ENCODE measurements at regions not wholly inside any gene's neighbourhood (a gene's known extent, or its start where the extent isn't known, plus 50 kb on each side); places are given as distances from the start of the nearest gene placed in this dataset.
"Not testable (repeated sequence)": the region's sequence is repeated elsewhere in the genome, so short reads cannot be mapped to it uniquely, and the experiment has no call there.

DNA sequence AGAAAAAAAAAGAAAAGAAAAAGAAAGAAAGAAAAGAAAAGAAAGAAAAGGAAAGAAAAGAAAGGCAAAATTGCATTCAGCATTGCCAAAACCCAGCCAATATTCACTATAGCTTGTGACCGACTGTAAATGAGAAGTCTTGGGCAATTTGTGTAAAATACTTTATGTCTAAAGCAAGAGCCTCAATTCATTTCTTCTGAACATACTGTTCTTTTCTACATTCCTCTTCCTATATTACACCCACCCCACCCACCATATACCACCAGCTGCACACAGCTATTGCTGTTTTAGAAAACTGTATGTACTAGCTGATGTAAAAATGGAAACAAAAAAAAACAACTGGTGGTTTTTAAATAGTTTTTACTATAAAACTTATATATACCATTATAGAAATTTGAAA is 156.9 kb upstream of the TTC29 start:
- no peak for DNase-seq (ENCODE audit: low read depth in 2 of 2)

DNA sequence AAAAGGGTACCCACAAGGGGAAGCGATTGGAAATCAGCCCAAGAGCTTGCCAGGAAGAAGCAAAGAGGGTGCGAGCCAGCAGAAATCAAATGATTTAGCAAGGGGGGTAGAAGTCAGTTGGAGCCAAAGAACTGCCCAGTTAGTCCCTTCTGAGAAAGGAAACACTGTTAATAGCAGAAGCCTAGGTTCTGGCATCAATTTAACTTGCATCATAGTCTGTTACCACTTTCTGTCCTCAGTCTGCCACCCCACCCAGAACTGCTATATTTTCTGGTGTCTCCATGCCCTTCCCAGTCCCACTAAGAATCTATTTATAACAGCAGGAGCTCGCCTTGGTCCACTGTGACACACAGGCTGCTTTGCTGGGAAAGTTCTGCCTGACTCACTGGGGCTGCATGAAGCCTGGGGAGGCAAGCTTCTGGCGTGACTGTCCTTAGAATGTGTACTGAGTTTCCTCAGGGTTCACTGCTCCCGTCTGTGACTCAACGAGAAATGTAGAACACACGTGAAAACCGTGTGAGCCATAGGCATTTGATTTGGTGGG is 157.8 kb upstream of the TTC29 start:
- no peak for DNase-seq (ENCODE audit: low read depth in 2 of 2)

DNA sequence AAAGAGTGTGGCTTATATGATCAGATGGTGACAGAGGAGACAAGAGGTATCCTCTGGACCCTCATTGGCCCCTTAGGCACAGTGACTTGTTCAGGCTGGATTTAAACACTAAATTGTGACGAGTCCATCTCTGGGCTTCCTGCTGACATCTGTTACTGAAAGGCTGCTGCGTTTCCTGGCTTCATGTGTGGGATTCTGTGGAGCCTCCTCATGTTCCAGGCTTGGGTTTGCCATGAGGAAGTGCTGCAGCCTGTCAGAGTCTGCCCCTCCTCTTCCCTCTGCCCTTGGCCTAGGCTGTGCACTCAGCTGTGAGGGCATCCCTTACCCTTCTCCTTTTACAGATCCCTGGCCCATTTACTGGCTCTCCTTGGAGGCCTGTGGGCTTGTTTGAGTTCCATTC is 159.1 kb upstream of the TTC29 start:
- no peak for DNase-seq (ENCODE audit: low read depth in 2 of 2)

DNA sequence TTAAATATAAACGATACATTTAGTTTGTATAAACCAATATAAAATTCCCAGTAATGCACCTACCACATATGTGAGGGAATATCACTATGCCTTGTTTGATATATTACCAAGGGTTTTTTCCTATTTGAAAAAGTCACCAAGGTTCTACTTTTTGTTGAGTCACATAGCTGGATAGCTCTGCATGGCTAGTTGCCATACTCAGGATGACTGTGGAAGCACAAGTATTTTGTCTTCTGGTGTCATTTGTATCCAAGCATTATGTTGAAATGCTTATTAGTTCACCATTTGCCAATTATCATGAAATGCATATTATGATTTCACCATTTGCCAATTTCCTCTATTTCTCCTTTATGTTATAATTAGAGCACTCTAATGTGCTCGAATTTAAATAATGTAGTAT is 162.7 kb upstream of the TTC29 start:
- no peak for DNase-seq (ENCODE audit: low read depth in 2 of 2)

DNA sequence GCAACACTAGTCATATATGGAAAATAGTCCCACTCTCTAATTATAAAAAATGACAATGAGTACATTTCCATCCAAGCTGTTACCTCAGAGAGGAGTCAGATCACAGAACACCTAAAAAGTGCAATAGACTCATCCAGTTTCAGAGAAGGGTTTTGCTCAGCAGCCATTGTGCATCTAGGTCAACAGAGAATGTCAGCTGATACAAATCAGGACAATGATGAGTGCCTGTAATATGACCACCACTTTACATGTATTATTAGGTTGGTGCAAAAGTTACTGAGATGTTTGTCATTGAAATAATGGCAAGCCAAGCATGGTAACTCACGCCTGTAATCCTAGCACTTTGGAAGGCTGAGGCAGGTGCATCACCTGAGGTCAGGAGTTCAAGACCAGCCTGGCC is 164.1 kb upstream of the TTC29 start:
- no peak for DNase-seq (ENCODE audit: low read depth in 2 of 2)

DNA sequence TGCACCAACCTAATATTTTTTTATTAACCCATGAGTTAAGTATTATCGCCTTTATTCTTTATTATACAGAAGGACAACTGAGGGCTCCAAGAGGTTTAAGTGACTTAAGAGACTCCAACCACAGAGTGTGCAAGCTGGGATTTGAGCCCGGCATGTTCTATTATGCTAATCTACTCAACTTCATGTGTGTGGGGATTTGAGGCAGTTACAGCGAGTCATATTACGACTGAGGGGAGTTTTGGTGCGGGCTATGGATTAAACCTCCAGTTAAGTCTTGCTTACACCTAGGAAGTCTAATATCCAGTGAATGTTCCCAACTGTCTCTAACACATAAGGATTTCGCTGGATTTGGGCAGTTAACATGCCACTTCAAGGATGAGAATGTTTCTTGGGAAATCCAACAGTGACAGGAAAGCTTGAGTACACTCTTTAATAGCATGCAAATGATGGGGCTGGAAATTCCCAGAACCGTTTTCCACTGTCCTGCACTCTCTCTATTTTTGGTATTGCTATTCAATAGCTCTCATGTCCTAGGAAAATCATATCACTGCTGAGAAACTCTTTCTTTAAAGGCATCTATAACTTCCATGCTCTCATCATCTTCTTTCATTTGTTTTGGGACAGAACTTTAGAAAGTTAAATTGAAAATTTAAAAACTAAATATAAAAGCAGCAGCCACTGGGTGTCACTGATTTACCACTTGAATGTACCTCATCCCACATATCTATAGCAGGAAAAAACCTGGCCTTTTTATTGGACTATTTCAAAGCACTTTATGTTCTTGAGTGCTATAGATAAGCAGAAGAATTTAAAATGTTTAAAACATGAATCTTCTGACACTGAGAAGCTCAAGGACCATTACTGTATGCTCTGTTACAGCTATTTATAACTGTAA is 165.1 kb upstream of the TTC29 start:
- DNase-seq (ENCODE audit: low read depth in 2 of 2): no peak

DNA sequence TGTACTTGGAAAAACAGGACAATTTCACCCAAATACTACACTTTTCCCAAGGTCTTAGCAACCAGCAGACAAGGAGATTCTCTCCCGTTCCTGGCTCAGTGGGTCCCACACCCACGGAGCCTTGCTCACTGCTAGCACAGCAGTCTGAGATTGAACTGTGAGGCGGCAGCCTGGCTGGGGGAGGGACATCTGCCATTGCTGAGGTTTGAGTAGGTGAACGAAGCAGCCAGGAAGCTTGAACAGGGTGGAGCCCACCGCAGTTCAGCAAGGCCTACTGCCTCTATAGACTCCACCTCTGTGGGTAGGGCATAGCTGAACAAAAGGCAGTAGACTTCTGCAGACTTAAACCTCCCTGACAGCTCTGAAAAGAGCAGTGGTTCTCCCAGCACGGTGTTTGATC is 166.5 kb upstream of the TTC29 start:
- DNase-seq (ENCODE audit: low read depth in 2 of 2): not testable (repeated sequence)

DNA sequence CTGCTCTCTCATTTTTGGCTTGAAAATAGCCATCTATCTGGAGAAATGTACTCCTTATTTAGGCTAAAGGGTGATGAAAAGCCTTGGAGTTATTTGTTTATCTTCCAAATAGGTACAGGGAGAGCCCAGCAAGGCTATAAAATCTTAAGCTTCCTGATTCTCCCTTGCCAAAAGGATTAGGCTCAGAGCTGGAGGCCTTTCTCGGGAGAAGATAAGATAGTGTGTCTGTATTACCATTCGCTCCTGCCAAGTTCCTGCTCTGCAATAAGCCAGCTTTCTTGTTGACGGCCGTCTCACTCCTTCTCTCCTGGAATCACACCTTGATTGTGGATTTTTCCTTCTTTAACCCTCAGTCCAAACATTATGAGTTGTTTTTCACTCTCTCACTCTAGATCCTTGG is 171.8 kb upstream of the TTC29 start:
- no peak for DNase-seq (ENCODE audit: low read depth in 2 of 2)

DNA sequence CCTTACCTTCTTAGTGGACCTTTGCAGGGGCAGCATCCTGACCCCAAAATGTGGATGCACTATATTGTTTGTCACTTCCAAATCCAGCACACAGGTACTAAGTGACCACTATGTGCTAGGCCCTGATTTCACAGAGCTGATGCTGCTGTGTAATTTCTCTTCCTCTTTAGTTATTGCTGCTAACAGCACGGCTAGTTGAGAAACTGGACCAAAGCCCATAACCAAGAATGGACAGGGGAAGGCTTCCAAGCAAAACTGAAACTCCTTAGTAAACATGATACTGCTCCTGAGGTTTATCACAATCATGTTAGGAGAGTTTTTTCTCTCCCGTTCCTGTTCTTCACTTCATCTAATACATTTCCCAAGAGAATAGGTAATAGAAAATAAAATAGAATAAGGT is 172.9 kb upstream of the TTC29 start:
- no peak for DNase-seq (ENCODE audit: low read depth in 2 of 2)

DNA sequence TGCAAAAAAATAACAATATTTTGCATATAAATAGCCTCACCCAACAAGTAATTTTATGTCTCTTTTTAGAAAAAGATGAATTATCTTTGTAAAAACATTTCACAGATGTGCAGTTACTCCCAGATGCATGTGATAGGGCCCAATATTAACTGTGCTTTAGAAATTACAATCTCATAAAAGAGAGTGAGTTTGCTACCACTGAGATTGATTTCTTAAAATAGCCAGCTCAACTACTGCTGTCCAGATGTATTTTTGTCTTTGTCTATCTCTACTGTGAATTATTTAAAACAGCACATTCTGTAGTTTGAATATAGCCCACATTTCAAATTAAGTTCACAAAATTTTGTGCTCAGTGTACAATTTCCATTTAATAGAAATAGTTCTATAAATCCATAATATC is 177.0 kb upstream of the TTC29 start:
- DNase-seq (ENCODE audit: low read depth in 2 of 2): no peak

DNA sequence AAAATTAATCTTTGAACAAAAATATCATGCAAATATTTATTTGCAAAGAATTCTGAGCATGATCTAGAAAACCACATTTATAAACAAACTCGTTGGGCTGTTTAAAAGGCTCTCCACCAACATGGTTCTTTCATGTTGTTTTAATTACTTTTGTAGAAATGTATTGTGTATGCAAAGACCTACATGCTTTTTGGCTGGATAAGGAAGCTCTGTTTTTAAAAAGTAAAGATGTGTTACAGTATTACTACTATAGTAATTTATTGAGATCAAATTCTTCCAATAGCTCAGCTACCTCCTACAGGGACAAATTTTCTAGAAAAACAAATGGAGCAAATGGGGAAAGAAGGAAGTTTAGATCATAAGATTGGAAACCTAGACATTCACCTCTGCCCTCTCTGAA is 177.5 kb upstream of the TTC29 start:
- no peak for DNase-seq (ENCODE audit: low read depth in 2 of 2)

DNA sequence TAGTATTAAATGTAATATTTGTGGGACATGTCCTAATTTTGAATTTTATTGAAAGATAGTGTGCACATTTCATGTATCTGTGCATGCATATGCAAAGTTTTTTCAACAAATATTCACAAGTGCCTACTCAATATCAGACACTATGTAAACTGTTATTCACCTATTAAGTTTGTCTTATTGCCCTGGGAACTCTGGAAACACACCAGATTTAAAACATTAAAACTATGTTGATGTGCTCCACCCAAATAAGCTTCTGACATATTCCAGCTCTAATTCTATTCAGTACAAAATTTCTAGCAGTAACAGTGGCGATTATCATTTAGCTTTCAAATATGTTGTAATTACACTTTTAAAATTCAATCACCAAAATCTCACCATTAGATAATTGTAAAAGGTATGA is 183.1 kb upstream of the TTC29 start:
- DNase-seq (ENCODE audit: low read depth in 2 of 2): no peak

DNA sequence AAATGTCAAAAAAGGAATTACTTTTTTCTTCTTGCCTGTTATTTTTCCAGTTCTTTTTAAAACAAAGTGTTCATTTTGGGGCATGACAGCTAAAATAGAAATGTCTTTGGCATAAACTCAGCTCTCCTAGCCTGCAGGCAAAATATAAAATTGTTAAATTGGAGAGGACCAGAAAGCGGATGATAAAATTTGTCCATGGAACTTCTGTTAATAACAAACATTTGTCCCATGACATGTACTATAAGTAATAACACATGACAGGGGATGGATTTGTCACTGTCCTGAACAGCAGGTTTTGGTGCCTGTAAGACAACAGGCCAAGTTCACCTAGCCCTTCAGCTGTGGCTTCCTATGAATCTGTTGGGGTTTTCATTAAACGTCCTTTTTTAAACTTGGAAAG is 184.0 kb upstream of the TTC29 start:
- no peak for DNase-seq (ENCODE audit: low read depth in 2 of 2)

DNA sequence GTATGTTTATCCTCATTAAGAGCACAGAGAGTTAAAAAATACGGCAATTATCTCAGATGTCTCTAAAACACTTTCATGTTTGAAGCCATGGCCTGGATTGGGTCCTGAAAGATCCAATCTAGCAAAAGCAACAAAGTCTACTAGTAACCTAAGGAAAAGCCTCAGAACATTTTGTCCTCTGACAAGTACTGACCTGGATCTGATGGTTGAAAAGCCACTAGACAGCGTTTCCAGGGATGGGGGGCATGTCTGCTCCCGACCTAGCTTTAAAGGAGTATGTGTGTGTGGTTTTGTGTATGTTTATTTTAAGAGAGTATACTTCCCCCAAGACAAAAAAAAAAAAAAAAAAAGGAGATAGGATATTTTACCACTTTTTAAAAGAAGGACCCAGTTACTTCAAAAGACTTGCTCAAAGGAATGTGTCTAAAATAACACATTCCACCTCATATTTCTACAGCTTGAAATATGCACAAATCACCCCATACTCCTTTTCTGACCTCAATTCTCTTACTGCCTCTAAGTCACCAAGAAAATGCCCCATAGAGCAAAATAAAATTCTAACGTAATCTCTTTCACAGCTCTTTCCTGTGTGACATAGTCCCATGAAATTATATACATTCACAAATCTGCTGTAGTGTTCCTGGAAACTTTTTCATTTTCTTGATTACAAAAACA is 189.0 kb upstream of the TTC29 start:
- DNase-seq (ENCODE audit: low read depth in 2 of 2): no peak

DNA sequence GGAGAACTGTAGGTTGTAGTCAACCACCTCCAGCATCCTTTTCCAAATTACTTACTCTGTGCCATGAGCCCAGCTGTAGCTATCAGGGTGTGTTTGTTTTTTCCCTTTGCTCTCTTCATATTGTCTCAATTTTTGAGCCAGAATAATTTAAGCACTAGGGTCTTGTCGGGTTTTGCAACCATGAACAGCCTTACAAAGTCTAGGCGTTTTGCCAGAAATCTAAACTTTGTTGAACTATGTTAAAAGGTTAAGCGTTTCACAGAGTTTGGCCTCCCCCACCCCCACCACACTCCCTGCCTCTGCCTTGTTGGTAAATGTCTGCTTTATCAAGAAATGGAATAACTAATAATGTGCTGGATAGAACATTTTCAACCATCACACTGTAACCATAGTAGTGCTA is 190.6 kb upstream of the TTC29 start:
- no peak for DNase-seq (ENCODE audit: low read depth in 2 of 2)

DNA sequence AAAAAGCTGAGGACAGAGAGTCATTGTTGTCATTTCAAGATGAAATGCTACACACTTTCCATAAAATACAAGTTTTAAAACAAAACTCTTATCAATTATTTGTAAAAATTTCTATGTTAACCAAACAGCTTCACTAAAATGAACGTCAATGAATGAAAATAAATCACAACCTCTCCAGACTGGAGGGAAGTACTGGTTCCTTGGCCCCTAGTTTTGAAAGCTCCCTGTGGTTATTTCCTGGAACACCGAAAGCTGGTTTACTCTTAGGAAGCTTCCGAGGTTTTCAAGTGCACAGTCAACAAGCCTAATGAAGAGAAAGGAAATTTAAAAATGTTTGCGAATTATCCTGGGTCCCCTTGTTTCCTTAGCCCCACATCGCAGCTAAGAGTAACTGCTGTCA is 191.1 kb upstream of the TTC29 start:
- no peak for DNase-seq (ENCODE audit: low read depth in 2 of 2)

DNA sequence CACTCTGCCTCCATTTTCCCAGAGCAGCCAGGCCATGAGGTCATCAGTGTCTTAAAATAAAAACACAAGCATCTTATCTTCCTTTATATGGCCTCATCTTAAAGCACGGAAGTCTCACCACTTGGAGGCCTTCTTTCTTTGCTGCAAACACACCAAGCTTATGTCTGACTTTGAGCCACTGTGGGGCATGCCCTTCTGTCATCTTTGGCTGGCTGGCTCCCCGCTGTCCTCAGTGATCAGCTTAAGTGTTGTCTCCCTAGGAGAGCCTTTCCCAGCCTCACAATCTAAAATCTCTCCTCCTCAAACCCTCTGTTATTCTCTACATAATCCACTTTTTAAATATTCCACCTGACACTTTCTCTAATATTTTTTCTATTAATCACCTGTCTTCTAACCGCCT is 191.6 kb upstream of the TTC29 start:
- no peak for DNase-seq (ENCODE audit: low read depth in 2 of 2)

DNA sequence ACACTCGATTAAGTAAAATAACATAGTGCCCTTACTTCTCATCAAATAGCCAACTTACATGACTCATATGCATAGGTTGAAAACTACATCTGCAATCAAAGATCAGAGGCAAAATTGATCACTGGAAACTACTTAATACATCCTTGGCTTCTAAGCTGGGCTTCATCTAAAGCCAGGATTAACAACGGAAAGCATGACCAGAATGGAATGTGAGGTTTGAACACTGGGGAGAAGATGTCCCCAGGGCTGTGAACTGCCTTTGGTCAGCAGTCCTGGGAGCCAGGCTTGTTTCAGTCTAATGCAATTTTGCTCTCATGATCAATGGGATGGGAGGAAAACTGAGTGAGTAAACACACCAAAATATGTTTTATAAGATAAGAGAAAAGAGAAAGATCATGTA is 192.5 kb upstream of the TTC29 start:
- no peak for DNase-seq (ENCODE audit: low read depth in 2 of 2)

DNA sequence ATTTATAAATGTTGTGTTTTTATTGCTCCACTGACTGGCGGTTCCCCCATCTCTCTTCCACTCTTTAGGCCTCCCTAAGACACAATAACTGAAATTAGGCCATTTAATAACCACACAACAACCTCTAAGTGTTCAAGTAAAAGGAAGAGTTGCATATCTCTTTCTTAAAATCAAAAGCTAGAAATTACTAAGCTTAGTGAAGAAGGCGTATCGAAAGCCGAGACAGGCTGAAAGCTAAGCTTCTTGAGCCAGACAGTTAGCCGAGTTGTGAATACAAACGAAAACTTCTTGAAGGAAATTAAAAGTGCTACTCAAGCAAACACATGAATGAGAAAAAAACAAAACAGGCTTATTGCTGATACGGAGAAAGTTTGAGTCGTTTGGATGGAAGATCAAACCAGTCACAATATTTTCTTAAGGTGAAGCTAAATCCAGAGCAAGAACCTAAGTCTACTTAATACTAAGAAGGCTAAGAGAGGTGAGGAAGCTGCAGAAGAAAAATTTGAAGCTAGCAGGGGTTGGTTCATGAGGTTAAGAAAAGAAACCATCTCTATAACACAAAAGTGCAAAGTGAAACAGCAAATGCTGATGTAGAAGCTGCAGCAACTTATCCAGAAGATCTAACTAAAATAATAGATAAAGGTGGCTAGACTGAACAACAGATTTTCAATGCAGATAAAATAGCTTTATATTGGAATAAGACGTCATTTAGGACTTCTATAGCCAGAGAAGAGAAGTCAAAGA is 194.0 kb upstream of the TTC29 start:
- no peak for DNase-seq (ENCODE audit: low read depth in 2 of 2)

DNA sequence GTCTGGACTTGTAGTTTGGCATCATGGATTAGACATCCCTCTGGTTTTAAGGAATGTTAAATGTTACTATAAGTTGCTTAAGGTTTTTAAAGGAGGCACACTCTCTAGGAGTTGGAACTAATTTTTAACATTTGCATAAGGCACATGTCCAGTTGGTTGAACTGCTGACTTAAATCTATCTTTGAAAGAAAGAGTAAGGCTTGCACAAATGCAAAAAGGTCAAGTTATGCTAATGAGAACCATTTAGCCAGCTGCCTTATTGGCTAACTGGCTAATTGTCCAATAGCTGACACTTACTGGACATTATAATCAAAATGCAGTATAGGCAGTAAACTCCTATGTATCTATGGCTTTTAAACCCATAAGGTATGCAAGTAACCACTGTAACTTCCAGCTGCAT is 206.1 kb upstream of the TTC29 start:
- no peak for DNase-seq (ENCODE audit: low read depth in 2 of 2)

DNA sequence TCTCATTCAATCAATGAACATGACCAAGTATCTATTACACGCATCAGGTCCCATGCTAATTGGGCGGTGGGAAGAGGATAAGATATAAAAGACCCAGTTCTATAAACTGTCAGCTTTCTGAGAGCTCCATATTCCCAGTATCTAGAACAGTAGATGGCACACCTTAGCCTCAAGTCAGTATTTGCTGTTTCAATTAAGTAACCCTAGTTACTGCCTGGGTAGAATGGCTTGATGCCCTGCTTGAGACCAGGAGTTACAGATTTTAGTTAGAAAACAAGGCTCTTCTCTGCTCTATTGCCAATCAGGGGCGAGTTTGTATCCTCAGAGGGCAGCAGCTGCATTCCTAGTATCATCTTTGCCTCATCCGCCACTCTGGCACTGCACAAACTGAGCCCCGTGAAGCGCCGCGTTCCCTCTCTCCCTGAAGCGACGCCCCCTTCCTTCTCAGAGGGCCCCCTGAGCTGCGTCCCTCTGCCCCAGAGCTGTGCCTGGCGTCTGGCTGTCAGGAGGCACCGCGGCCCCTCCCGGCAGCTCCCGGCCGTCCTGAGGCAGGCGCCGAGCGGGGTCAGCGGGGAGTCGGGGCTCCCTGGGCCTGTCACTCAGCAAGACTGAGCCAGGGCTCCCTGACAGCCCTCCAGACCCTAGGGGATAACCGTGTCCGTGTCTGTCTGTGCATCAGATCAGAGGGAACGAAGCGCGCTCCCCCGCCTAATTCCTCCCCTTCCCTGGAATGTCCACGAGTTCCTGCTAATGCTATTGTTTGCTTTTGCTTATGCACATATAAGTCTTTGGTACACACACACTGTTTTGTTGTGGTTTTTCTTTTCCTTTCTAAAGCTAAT is 212.4 kb upstream of the TTC29 start:
- DNase-seq (ENCODE audit: low read depth in 2 of 2): no peak

Measured in stimulated activated CD8-positive, alpha-beta memory T cell treated with anti-CD3 and anti-CD28 coated beads, Interleukin-2, amount 100 ng/mL, for 48 hours (primary cell).